Right lobe of liver (tissue), 4 donors: ENCODE measurements at regions not wholly inside any gene's neighbourhood (a gene's known extent, or its start where the extent isn't known, plus 50 kb on each side); places are given as distances from the start of the nearest gene placed in this dataset.

ENCODE experiments used
- POLR2A ChIP-seq: fragments of 450-650 bp; IDR thresholded peaks from one replicate; pipeline ENCODE4 v1.6.1; 2017; ENCODE audit warnings: antibody characterized with exemption, mild to moderate bottlenecking
- TF ChIP-seq, protein P1 (sequence below), 4 donors: fragments of 200-600 bp in 3 of 4; fragments of 450-650 bp in 1 of 4; IDR thresholded peaks; one replicate each; pipeline versions ENCODE4 v1.5.1 to v1.8.0; 2016 to 2022; ENCODE audit warnings: antibody characterized with exemption in 4 of 4, mild to moderate bottlenecking in 2 of 4
- donor health status: DM: no; HTN: no; CAD: no.
- donor health status: DM: no; HTN: no; CAD: no.
- donor health status: DM: no; HTN: yes; CAD: no.

DNA sequence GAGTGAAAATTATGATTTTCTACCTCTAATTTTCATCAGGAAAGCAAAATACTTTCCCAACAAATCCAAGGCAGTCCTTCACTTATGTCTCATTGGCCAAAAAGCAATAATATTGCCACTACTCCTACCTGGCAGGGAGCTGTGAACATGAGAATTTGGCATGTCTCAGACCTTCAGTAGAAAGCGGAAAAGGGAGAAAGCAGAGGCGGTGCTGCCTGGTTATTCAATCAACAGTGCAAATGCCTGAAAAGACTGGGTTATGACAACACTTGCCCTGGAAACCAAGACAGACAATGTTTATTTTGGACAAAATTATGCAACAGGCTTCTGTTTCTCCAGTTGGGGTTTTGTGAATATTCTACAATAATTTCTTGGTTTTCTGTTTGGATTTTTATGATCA lies 194.4 kb downstream of the TAF11L14 start:
- TF ChIP-seq, protein P1, sequence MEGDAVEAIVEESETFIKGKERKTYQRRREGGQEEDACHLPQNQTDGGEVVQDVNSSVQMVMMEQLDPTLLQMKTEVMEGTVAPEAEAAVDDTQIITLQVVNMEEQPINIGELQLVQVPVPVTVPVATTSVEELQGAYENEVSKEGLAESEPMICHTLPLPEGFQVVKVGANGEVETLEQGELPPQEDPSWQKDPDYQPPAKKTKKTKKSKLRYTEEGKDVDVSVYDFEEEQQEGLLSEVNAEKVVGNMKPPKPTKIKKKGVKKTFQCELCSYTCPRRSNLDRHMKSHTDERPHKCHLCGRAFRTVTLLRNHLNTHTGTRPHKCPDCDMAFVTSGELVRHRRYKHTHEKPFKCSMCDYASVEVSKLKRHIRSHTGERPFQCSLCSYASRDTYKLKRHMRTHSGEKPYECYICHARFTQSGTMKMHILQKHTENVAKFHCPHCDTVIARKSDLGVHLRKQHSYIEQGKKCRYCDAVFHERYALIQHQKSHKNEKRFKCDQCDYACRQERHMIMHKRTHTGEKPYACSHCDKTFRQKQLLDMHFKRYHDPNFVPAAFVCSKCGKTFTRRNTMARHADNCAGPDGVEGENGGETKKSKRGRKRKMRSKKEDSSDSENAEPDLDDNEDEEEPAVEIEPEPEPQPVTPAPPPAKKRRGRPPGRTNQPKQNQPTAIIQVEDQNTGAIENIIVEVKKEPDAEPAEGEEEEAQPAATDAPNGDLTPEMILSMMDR (IDR thresholded peaks at IDR 0.05): no peak
- TF ChIP-seq POLR2A: no peak
